ENCODE measurements at regions not wholly inside any gene's neighbourhood (a gene's known extent, or its start where the extent isn't known, plus 50 kb on each side); places are given as distances from the start of the nearest gene placed in this dataset.

DNA sequence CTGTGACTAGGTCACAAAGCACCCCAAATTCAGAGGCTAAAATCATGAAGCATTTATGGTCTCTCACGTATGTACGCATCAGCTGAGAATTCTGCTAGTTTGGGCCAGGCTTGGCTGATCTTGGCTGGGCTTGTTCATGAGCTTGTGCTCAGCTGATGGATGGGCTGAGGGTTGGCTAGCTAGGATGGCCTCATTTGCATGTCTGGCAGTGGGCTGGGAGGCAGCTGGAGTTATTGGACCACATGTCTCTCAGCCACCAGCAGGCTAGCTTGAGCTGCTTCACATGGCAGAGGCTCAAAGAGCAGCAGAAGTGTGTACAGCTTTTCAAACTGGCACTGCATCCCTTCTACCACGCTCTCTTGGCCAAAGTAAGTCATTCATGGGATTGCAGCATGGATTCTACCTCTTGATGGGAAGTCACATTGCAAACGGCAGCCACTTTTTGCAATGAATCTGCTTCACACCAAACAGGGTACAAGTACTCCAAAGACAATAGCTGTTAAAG, 770.3 kb downstream of the TYW1 start:
- H3K4me3 Mint-ChIP-seq (ENCODE audit: unreplicated experiment) = no peak overlapping the region
- H3K36me3 Mint-ChIP-seq (ENCODE audit: low read depth, unreplicated experiment) = peaks cover 15% of the 10 kb centered on the region
- H3K27ac Mint-ChIP-seq (ENCODE audit: unreplicated experiment) = no peak overlapping the region
- TF ChIP-seq, protein P1, sequence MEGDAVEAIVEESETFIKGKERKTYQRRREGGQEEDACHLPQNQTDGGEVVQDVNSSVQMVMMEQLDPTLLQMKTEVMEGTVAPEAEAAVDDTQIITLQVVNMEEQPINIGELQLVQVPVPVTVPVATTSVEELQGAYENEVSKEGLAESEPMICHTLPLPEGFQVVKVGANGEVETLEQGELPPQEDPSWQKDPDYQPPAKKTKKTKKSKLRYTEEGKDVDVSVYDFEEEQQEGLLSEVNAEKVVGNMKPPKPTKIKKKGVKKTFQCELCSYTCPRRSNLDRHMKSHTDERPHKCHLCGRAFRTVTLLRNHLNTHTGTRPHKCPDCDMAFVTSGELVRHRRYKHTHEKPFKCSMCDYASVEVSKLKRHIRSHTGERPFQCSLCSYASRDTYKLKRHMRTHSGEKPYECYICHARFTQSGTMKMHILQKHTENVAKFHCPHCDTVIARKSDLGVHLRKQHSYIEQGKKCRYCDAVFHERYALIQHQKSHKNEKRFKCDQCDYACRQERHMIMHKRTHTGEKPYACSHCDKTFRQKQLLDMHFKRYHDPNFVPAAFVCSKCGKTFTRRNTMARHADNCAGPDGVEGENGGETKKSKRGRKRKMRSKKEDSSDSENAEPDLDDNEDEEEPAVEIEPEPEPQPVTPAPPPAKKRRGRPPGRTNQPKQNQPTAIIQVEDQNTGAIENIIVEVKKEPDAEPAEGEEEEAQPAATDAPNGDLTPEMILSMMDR (IDR thresholded peaks at IDR 0.05; ENCODE audit: unreplicated experiment) = no peak
- H3K9me3 Mint-ChIP-seq (ENCODE audit: unreplicated experiment) = peaks cover 40% of the 10 kb centered on the region
- H3K4me1 Mint-ChIP-seq (ENCODE audit: unreplicated experiment) = no peaks in the 10 kb centered on the region
- DNase-seq (ENCODE audit: low spot score) = no peak
- H3K27me3 Mint-ChIP-seq (ENCODE audit: unreplicated experiment) = peaks cover 5% of the 10 kb centered on the region

DNA sequence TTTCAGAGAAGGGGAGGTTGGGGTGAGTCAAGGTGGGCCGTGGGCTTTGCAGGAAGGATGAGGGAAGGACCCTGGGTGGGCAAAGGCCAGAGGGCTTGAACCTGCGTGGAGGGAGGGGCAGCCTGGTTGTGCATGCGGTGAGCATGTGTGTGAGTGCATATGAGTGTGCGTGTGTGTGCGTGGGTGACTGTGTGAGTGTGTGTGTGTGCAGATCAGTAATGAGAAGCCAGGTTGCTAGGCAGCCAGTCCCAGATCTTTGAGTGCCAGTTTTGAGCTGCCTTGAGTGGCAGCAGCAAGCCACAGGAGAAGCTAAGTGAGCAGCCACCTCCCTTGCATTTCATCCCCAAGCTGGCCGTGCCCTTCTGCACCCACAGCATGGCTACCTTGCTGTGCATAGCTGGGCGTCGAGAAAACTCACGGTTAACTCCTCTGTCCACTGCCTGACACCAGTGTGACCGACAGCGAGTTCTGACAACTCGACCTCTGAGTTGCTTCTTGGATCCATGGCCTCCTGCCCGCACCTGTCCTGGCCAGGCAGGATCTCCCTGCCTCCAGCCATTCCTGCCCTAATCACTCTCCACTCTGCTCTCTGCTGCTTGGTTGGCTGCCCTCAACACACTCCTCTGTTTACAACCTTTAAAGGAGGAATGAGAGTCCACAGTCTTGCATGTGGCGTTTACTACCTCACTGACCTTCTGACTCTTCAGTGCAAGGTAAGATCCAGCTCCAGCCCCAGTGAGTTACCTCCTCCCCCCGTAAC, 775.4 kb downstream of the TYW1 start:
- Mint-ChIP-seq H3K27me3 (ENCODE audit: unreplicated experiment) (peaks cover 12% of the 10 kb centered on the region), H3K9me3 (ENCODE audit: unreplicated experiment) (peaks cover 65% of the 10 kb centered on the region)
- TF ChIP-seq, protein P1 (IDR thresholded peaks at IDR 0.05; ENCODE audit: unreplicated experiment) = no peak

DNA sequence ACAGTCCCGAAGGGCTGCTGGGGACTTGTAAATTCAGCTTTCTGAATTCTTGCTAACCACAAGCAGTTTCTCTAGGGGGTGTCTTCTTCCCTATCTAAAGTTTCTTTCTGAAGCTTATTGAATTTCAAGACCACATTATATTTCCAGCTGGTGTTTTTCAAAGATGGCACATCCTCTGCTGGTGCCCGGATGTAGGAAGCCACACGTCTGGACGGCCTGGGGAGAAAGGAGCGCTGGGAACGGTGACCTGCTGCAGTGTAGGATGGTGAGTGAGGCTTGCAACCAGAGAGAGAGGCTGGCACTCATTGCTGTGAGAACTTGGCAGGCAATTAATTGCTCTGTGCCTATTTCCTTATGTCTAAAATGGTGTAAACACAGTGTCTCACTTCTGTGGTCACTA, 776.4 kb downstream of the TYW1 start:
- TF ChIP-seq, protein P1 (IDR thresholded peaks at IDR 0.05; ENCODE audit: unreplicated experiment) = no peak
- Mint-ChIP-seq H3K9me3 (ENCODE audit: unreplicated experiment) (peaks cover 58% of the 10 kb centered on the region), H3K4me1 (ENCODE audit: unreplicated experiment) (no peaks in the 10 kb centered on the region), H3K27ac (ENCODE audit: unreplicated experiment) (no peak overlapping the region), H3K27me3 (ENCODE audit: unreplicated experiment) (peaks cover 13% of the 10 kb centered on the region), H3K4me3 (ENCODE audit: unreplicated experiment) (no peak overlapping the region), H3K36me3 (ENCODE audit: low read depth, unreplicated experiment) (peaks cover 28% of the 10 kb centered on the region)
- no peak for DNase-seq (ENCODE audit: low spot score)

More for the DNA sequence above, 775.4 kb downstream of the TYW1 start:
- H3K4me1 Mint-ChIP-seq (ENCODE audit: unreplicated experiment) = no peaks in the 10 kb centered on the region
- no peak overlapping the region for H3K27ac Mint-ChIP-seq (ENCODE audit: unreplicated experiment)
- DNase-seq (ENCODE audit: low spot score) = no peak
- H3K36me3 Mint-ChIP-seq (ENCODE audit: low read depth, unreplicated experiment) = peaks cover 31% of the 10 kb centered on the region
- H3K4me3 Mint-ChIP-seq (ENCODE audit: unreplicated experiment) = peak overlapping the region; percentile 21

DNA sequence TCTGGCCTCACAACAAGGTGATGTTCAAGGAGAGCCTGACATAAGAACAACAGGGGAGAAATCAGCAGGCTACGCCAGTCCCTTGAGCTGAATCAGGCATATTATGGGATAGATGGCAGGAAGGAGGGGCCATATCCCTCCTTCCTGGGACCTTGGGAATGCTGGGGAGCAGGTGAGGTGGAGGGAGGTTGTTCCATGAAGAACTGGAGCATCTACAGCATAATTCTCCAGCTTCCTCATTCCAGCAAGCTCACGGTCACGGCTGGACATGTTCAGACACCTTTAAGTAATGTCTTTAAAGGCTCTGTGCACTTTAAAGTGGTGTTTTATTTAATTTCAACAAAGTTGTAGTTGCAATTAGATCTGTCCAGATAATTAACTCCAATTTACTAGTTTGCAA, 780.5 kb downstream of the TYW1 start:
- Mint-ChIP-seq H3K27me3 (ENCODE audit: unreplicated experiment) (peaks cover 13% of the 10 kb centered on the region), H3K4me3 (ENCODE audit: unreplicated experiment) (no peak overlapping the region), H3K27ac (ENCODE audit: unreplicated experiment) (no peak overlapping the region), H3K4me1 (ENCODE audit: unreplicated experiment) (no peaks in the 10 kb centered on the region), H3K36me3 (ENCODE audit: low read depth, unreplicated experiment) (peaks cover 16% of the 10 kb centered on the region), H3K9me3 (ENCODE audit: unreplicated experiment) (peaks cover 54% of the 10 kb centered on the region)
- DNase-seq (ENCODE audit: low spot score) = no peak
- TF ChIP-seq, protein P1 (IDR thresholded peaks at IDR 0.05; ENCODE audit: unreplicated experiment) = no peak

DNA sequence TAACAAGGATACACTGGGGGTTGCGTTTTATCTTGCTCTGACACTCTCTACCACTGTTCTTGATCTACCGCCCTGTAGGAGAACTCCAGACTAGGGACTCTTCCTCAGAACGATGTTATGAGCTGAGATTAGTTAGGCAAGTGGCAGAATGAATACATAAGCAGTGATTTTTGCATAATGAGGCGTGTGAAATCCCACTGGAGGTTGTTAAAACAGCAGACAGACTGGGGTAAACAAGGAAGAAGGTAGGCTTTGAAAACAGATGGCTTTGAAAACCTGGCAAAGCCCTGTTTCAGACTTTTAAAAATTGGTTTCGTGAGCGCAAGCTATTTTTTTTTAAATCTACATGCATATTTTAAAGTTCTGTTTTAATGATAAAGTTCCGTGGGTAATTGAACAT, 785.2 kb downstream of the TYW1 start:
- Mint-ChIP-seq H3K27ac (ENCODE audit: unreplicated experiment) (no peak overlapping the region), H3K27me3 (ENCODE audit: unreplicated experiment) (peaks cover 9% of the 10 kb centered on the region), H3K36me3 (ENCODE audit: low read depth, unreplicated experiment) (peaks cover 4% of the 10 kb centered on the region), H3K4me3 (ENCODE audit: unreplicated experiment) (no peak overlapping the region), H3K4me1 (ENCODE audit: unreplicated experiment) (no peaks in the 10 kb centered on the region), H3K9me3 (ENCODE audit: unreplicated experiment) (peaks cover 48% of the 10 kb centered on the region)
- DNase-seq (ENCODE audit: low spot score) = no peak
- TF ChIP-seq, protein P1 (IDR thresholded peaks at IDR 0.05; ENCODE audit: unreplicated experiment) = no peak
